ENCODE measurements at regions not wholly inside any gene's neighbourhood (a gene's known extent, or its start where the extent isn't known, plus 50 kb on each side); places are given as distances from the start of the nearest gene placed in this dataset.

- TF ChIP-seq POLR2A (IDR thresholded peaks at IDR 0.05; ENCODE audit: low read depth, low read length), result no peak
- TF ChIP-seq TAF1 (IDR thresholded peaks at IDR 0.05; ENCODE audit: borderline replicate concordance, low read depth, low read length), result no peak
- TF ChIP-seq POLR2AphosphoS5 (IDR thresholded peaks at IDR 0.05; ENCODE audit: low read depth, low read length), result no peak
Measured at GRCh38 chr12:44441155-44441554, 435.0 kb downstream of the NELL2 start.
